SK-N-SH (cell line): ENCODE measurements at regions not wholly inside any gene's neighbourhood (a gene's known extent, or its start where the extent isn't known, plus 50 kb on each side); places are given as distances from the start of the nearest gene placed in this dataset.

Experiments
- CTCF ChIA-PET: fragments of 300-600, 350-600 bp; formaldehyde crosslinking; extraction: SDS; loops from one replicate; lab custom pipeline; 2021; lab: Yijun Ruan, JAX
- POLR2A ChIA-PET: fragments of 350-600 bp; sonication (Branson Sonifier 250); formaldehyde crosslinking; extraction: SDS; loops from one replicate; lab custom pipeline; 2020; ENCODE audit warnings: antibody characterized with exemption, inconsistent platforms; lab: Yijun Ruan, JAX
- DNase-seq: peaks from one replicate; pipeline ENCODE4 v3.0.0; 2012
- H2AFZ ChIP-seq: fragments of 200-600 bp; sonication (generic); 2 replicates; pipeline ENCODE4 v1.8.1; 2016; ENCODE audit warnings: antibody characterized with exemption, mild to moderate bottlenecking, low read depth
- H3F3A ChIP-seq: fragments of 200-600 bp; sonication (generic); replicated peaks from 2 replicates; pipeline ENCODE3; 2016; ENCODE audit warnings: antibody characterized with exemption, mild to moderate bottlenecking; ENCODE audit not compliant: insufficient read depth
- H3K27ac ChIP-seq, 2 experiments: fragments of 200-500 bp in 1 of 2; fragments of 200-600 bp in 1 of 2; sonication (Bioruptor generic) in 1 of 2; sonication (generic), shearing (Covaris generic) in 1 of 2; 2 replicates each; pipeline versions ENCODE4 v1.5.1 to v1.6.1; 2014 to 2016; ENCODE audit warnings: low read depth in 2 of 2, inconsistent platforms in 1 of 2, low read length in 1 of 2, mild to moderate bottlenecking in 1 of 2, mixed read lengths in 1 of 2
- H3K27me3 ChIP-seq: fragments of 200-600 bp; sonication (generic), shearing (Covaris generic); 2 replicates; pipeline ENCODE4 v1.6.1; 2016; ENCODE audit warnings: mixed run types; ENCODE audit not compliant: insufficient read depth
- H3K36me3 ChIP-seq, 2 experiments: fragments of 200-500 bp in 1 of 2; fragments of 200-600 bp in 1 of 2; sonication (Bioruptor generic) in 1 of 2; sonication (generic) in 1 of 2; replicated peaks in 1 of 2; 2 replicates each; pipeline versions ENCODE3 to v1.5.1; 2014 to 2016; ENCODE audit warnings: low read length in 1 of 2, mild to moderate bottlenecking in 1 of 2; ENCODE audit not compliant: insufficient read depth in 2 of 2, control insufficient read depth in 1 of 2
- H3K4me1 ChIP-seq, 2 experiments: fragments of 200-500 bp in 1 of 2; fragments of 200-600 bp in 1 of 2; sonication (Bioruptor generic) in 1 of 2; sonication (generic), shearing (Covaris generic) in 1 of 2; 2 replicates each; pipeline versions ENCODE4 v1.5.1 to v1.6.1; 2014 to 2016; ENCODE audit warnings: low read depth in 1 of 2, low read length in 1 of 2, mixed run types in 1 of 2; ENCODE audit not compliant: insufficient read depth in 2 of 2, control insufficient read depth in 1 of 2
- H3K4me2 ChIP-seq: fragments of 200-600 bp; sonication (generic), shearing (Covaris generic); 2 replicates; pipeline ENCODE4 v1.6.1; 2017; ENCODE audit warnings: mixed run types
- H3K4me3 ChIP-seq, 2 experiments: fragments of 200-500 bp in 1 of 2; fragments of 200-600 bp in 1 of 2; sonication (Bioruptor generic) in 1 of 2; sonication (generic), shearing (Covaris generic) in 1 of 2; 2 replicates each; pipeline versions ENCODE4 v1.5.1 to v1.8.1; 2014 to 2016; ENCODE audit warnings: low read depth in 2 of 2, inconsistent platforms in 1 of 2, low read length in 1 of 2, mild to moderate bottlenecking in 1 of 2, mixed read lengths in 1 of 2, moderate library complexity in 1 of 2
- H3K79me2 ChIP-seq: fragments of 200-600 bp; sonication (generic); 2 replicates; pipeline ENCODE4 v1.8.1; 2017; ENCODE audit warnings: mild to moderate bottlenecking; ENCODE audit not compliant: insufficient read depth
- H3K9ac ChIP-seq: fragments of 200-600 bp; sonication (generic); 2 replicates; pipeline ENCODE4 v1.6.1; 2017; ENCODE audit warnings: mixed run types
- H3K9me2 ChIP-seq: fragments of 200-600 bp; sonication (generic); 2 replicates; pipeline ENCODE4 v1.6.1; 2017; ENCODE audit warnings: mixed run types
- H3K9me3 ChIP-seq: fragments of 200-600 bp; sonication (generic); 2 replicates; pipeline ENCODE4 v1.6.1; 2017; ENCODE audit warnings: mixed run types, mild to moderate bottlenecking, moderate library complexity
- H4K20me1 ChIP-seq: fragments of 200-600 bp; sonication (generic); 2 replicates; pipeline ENCODE4 v1.6.1; 2017; ENCODE audit warnings: mild to moderate bottlenecking, mixed run types; ENCODE audit not compliant: insufficient read depth
- EP300 ChIP-seq, 2 experiments: IDR thresholded peaks; 2 replicates each; pipeline versions ENCODE4 v1.4.0 to v1.6.1; 2012; ENCODE audit warnings: borderline replicate concordance in 1 of 2, low read depth in 1 of 2, low read length in 1 of 2
- FOSL2 ChIP-seq: IDR thresholded peaks from 2 replicates; pipeline ENCODE4 v1.4.0; 2012; ENCODE audit warnings: low read depth, mild to moderate bottlenecking, moderate library complexity, borderline replicate concordance
- FOXJ3 ChIP-seq: sonication (generic); formaldehyde crosslinking; IDR thresholded peaks from 2 replicates; pipeline ENCODE4 v1.5.1; 2020; ENCODE audit warnings: mild to moderate bottlenecking, missing genetic modification reagents
- GATA2 ChIP-seq: sonication (generic); formaldehyde crosslinking; IDR thresholded peaks from 2 replicates; pipeline ENCODE4 v1.5.0; 2020; ENCODE audit warnings: mild to moderate bottlenecking, missing genetic modification reagents
- JUND ChIP-seq: IDR thresholded peaks from 2 replicates; pipeline ENCODE4 v1.4.0; 2012
- NRF1 ChIP-seq: IDR thresholded peaks from 2 replicates; pipeline ENCODE4 v1.6.1; 2012; ENCODE audit warnings: low read depth, mild to moderate bottlenecking, low read length
- SMC3 ChIP-seq: IDR thresholded peaks from 2 replicates; pipeline ENCODE4 v1.6.1; 2012; ENCODE audit warnings: low read depth, low read length, improper control_type of control experiment
- TCF12 ChIP-seq: IDR thresholded peaks from 2 replicates; pipeline ENCODE4 v1.4.0; 2012
- TEAD4 ChIP-seq: IDR thresholded peaks from 2 replicates; pipeline ENCODE4 v1.4.0; 2012; ENCODE audit warnings: mild to moderate bottlenecking, borderline replicate concordance; ENCODE audit not compliant: insufficient read depth
- USF2 ChIP-seq: fragments of 150-350 bp; IDR thresholded peaks from 2 replicates; pipeline ENCODE4 v1.6.1; 2017; ENCODE audit warnings: antibody characterized with exemption, low read length, low read depth, borderline replicate concordance
- YY1 ChIP-seq: IDR thresholded peaks from 2 replicates; pipeline ENCODE4 v1.4.0; 2012; ENCODE audit warnings: low read depth, mild to moderate bottlenecking
- WGBS: methylation state at CpG from one replicate; pipeline ENCODE4 v1.1.6; 2017; ENCODE audit warnings: low lambda C conversion rate; 5-methylcytosine and 5-hydroxymethylcytosine counted together
- TF ChIP-seq, protein P1 (sequence below): IDR thresholded peaks from 2 replicates; pipeline ENCODE4 v1.4.0; 2012; ENCODE audit warnings: low read depth, borderline replicate concordance
- TF ChIP-seq, protein P2 (sequence below): IDR thresholded peaks from 2 replicates; pipeline ENCODE4 v1.6.1; 2012; ENCODE audit warnings: mild to moderate bottlenecking, low read depth, low read length, moderate library complexity
- TF ChIP-seq, protein P3 (sequence below): IDR thresholded peaks from 2 replicates; pipeline ENCODE4 v1.4.0; 2012; ENCODE audit warnings: low read depth

DNA sequence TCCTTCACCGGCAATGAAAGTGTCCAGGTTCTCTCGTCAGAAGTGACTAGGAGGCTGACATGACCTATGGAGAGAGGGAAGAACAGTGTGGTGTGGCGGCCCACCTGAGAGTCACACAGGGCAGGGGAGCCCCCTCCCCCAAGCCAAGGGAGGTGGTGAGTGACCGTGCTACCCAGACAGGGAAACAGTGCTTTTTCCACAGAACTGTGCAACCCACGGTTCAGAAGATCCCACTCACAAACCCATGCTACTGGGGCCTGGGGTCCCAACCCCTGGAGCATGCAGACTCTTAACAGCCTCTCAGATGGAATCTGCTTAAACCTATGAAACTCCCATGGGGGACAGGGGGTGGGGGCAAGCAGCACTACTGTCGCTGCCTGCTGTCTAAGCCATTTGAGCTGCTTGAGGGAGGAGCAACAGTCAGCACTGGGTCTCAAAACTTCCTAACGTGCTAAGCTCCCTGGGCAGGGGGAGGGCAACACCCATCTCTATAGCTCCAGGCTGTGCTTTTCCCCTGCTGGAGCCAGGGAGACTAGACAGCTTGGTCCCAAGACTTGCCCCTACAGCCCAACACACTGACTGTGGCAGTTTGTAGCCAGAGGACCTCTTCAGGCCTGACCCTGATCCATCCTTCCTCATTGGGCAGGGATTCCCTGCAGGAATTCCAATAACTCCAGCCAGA is 850.4 kb upstream of the AADAT start:
- H3K36me3 ChIP-seq = no peaks in the 10 kb centered on the region
- TF ChIP-seq GATA2 (CRISPR knock-in tag) = no peak
- TF ChIP-seq, protein P1, sequence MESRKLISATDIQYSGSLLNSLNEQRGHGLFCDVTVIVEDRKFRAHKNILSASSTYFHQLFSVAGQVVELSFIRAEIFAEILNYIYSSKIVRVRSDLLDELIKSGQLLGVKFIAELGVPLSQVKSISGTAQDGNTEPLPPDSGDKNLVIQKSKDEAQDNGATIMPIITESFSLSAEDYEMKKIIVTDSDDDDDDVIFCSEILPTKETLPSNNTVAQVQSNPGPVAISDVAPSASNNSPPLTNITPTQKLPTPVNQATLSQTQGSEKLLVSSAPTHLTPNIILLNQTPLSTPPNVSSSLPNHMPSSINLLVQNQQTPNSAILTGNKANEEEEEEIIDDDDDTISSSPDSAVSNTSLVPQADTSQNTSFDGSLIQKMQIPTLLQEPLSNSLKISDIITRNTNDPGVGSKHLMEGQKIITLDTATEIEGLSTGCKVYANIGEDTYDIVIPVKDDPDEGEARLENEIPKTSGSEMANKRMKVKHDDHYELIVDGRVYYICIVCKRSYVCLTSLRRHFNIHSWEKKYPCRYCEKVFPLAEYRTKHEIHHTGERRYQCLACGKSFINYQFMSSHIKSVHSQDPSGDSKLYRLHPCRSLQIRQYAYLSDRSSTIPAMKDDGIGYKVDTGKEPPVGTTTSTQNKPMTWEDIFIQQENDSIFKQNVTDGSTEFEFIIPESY = no peak
- no peak for TF ChIP-seq USF2
- no peak for TF ChIP-seq YY1
- no peak for TF ChIP-seq TEAD4
- no peak for TF ChIP-seq EP300 (IDR thresholded peaks at IDR 0.05; ENCODE audit: borderline replicate concordance in 1 of 2, low read depth in 1 of 2, low read length in 1 of 2)
- no peak for TF ChIP-seq JUND
- no peak for TF ChIP-seq TCF12
- TF ChIP-seq FOSL2 = no peak
- no peak for TF ChIP-seq FOXJ3 (CRISPR knock-in tag)
- ChIA-PET POLR2A (no interaction called here), CTCF (no interaction called here)
- H3K79me2 ChIP-seq = no peaks in the 10 kb centered on the region
- H3K4me2 ChIP-seq = no peak overlapping the region
- no peaks in the 10 kb centered on the region for H3F3A ChIP-seq
- no peaks in the 10 kb centered on the region for H3K9me3 ChIP-seq
- DNase-seq = no peak
- no peak overlapping the region for H3K27ac ChIP-seq
- no peaks in the 10 kb centered on the region for H4K20me1 ChIP-seq
- H2AFZ ChIP-seq = no peak overlapping the region
- no peaks in the 10 kb centered on the region for H3K9me2 ChIP-seq
- H3K4me3 ChIP-seq = no peak overlapping the region
- H3K4me1 ChIP-seq = no peaks in the 10 kb centered on the region
- no peak overlapping the region for H3K9ac ChIP-seq
- WGBS = 14% methylated on average over 5 of the region's 7 CpGs
- no peaks in the 10 kb centered on the region for H3K27me3 ChIP-seq

DNA sequence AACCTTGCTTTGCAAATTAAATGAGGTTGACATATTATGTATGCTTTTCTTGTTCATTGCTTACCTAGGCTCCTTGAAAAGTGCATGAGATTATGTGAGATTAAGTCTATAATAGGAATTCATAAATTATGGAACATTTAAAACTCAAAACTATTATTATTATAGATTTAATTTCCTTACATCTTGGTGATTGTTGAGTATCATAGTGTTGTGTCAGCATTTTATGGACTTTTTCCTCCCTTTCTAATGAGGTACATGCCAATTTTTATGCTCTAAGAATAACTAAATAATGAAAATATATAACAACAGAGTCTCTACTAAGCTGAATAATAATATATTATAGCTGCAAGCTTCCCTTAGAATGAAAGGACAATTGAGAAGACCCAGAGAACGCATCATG is 848.8 kb upstream of the AADAT start:
- TF ChIP-seq, protein P2, sequence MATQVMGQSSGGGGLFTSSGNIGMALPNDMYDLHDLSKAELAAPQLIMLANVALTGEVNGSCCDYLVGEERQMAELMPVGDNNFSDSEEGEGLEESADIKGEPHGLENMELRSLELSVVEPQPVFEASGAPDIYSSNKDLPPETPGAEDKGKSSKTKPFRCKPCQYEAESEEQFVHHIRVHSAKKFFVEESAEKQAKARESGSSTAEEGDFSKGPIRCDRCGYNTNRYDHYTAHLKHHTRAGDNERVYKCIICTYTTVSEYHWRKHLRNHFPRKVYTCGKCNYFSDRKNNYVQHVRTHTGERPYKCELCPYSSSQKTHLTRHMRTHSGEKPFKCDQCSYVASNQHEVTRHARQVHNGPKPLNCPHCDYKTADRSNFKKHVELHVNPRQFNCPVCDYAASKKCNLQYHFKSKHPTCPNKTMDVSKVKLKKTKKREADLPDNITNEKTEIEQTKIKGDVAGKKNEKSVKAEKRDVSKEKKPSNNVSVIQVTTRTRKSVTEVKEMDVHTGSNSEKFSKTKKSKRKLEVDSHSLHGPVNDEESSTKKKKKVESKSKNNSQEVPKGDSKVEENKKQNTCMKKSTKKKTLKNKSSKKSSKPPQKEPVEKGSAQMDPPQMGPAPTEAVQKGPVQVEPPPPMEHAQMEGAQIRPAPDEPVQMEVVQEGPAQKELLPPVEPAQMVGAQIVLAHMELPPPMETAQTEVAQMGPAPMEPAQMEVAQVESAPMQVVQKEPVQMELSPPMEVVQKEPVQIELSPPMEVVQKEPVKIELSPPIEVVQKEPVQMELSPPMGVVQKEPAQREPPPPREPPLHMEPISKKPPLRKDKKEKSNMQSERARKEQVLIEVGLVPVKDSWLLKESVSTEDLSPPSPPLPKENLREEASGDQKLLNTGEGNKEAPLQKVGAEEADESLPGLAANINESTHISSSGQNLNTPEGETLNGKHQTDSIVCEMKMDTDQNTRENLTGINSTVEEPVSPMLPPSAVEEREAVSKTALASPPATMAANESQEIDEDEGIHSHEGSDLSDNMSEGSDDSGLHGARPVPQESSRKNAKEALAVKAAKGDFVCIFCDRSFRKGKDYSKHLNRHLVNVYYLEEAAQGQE = no peak
- TF ChIP-seq NRF1 (no peak), TEAD4 (no peak), JUND (no peak), SMC3 (no peak), USF2 (no peak)
- TF ChIP-seq, protein P1 = no peak
- TF ChIP-seq, protein P3, sequence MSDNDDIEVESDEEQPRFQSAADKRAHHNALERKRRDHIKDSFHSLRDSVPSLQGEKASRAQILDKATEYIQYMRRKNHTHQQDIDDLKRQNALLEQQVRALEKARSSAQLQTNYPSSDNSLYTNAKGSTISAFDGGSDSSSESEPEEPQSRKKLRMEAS = no peak
- TF ChIP-seq, all 33 proteins: peak for 0
- 3% methylated on average over 1 of the region's 1 CpG for WGBS
- no peaks in the 10 kb centered on the region for H3K36me3 ChIP-seq
- H3K9ac ChIP-seq = no peak overlapping the region
- no peak overlapping the region for H3K4me3 ChIP-seq
- no peaks in the 10 kb centered on the region for H3F3A ChIP-seq
- H3K27me3 ChIP-seq = no peaks in the 10 kb centered on the region
- no peaks in the 10 kb centered on the region for H3K79me2 ChIP-seq
- H3K27ac ChIP-seq = no peak overlapping the region
- H3K4me2 ChIP-seq = no peak overlapping the region
- ChIA-PET POLR2A (no interaction called here), CTCF (no interaction called here)
- no peaks in the 10 kb centered on the region for H4K20me1 ChIP-seq
- no peaks in the 10 kb centered on the region for H3K9me3 ChIP-seq
- no peaks in the 10 kb centered on the region for H3K4me1 ChIP-seq
- no peaks in the 10 kb centered on the region for H3K9me2 ChIP-seq
- H2AFZ ChIP-seq = no peak overlapping the region
- DNase-seq = no peak
